Right lobe of liver (tissue), 6 donors: ENCODE measurements at regions not wholly inside any gene's neighbourhood (a gene's known extent, or its start where the extent isn't known, plus 50 kb on each side); places are given as distances from the start of the nearest gene placed in this dataset.

Experiments used
- ATAC-seq, 4 donors: fragments of 200-7000 bp; cut with Tn5 transposase; one replicate each; pipeline ENCODE4 v1.9.1; 2020; ENCODE audit warnings: mild to moderate bottlenecking in 4 of 4, moderate library complexity in 4 of 4
- DNase-seq, 3 donors: peaks; one replicate each; pipeline ENCODE4 v3.0.0-alpha.2; 2020
- H3K27ac ChIP-seq, 3 donors: fragments of 200-600 bp; one replicate each; pipeline ENCODE4 v1.8.0; 2022
- H3K27me3 ChIP-seq, 2 donors: fragments of 200-600 bp; one replicate each; pipeline ENCODE4 v1.8.0; 2022
- H3K36me3 ChIP-seq, 4 donors: fragments of 200-600 bp; sonication (generic) in 1 of 4; one replicate each; pipeline versions ENCODE4 v1.5.1 to v1.8.0; 2017 to 2022; ENCODE audit warnings: control low read depth in 1 of 4
- H3K4me1 ChIP-seq, 4 donors: fragments of 200-600 bp; sonication (generic) in 1 of 4; one replicate each; pipeline versions ENCODE4 v1.5.1 to v1.8.0; 2017 to 2022; ENCODE audit warnings: control low read depth in 1 of 4
- H3K4me3 ChIP-seq, 3 donors: fragments of 200-600 bp; one replicate each; pipeline ENCODE4 v1.8.0; 2022
- H3K9me3 ChIP-seq, 4 donors: fragments of 200-600 bp; sonication (generic) in 1 of 4; one replicate each; pipeline versions ENCODE4 v1.5.1 to v1.8.0; 2017 to 2022; ENCODE audit warnings: control low read depth in 1 of 4
- CTCF ChIP-seq, 4 donors: fragments of 200-600 bp in 3 of 4; fragments of 450-650 bp in 1 of 4; IDR thresholded peaks; one replicate each; pipeline versions ENCODE4 v1.5.1 to v1.8.0; 2016 to 2022; ENCODE audit warnings: antibody characterized with exemption in 4 of 4, mild to moderate bottlenecking in 2 of 4
- POLR2A ChIP-seq: fragments of 450-650 bp; IDR thresholded peaks from one replicate; pipeline ENCODE4 v1.6.1; 2017; ENCODE audit warnings: antibody characterized with exemption, mild to moderate bottlenecking
- WGBS: methylation state at CpG from one replicate; pipeline ENCODE4 v1.1.6; 2018; ENCODE audit warnings: low coverage, low lambda C conversion rate; ENCODE audit not compliant: insufficient coverage; ENCODE audit errors: missing lambda C conversion rate; 5-methylcytosine and 5-hydroxymethylcytosine counted together
- intact Hi-C, 2 donors: fragments of 100-400 bp; cut with DNase I; formaldehyde crosslinking; loops; one replicate each; pipeline versions ENCODE4 v1.11.2 to v1.14.1; 2022
- donor health status: DM: no; HTN: yes; CAD: no.
- donor health status: DM: no; HTN: no; CAD: no.
- donor health status: DM: no; HTN: no; CAD: no.
- donor health status: DM: no; HTN: yes; CAD: no.
- donor health status: DM: no; HTN: yes; CAD: no.

GRCh38 chr2:45218297-45218696 is 209.0 kb upstream of the SIX2 start:
- Histone ChIP-seq H3K4me1 (no peaks in the 10 kb centered on the region), H3K4me3 (no peak overlapping the region), H3K27ac (no peak overlapping the region), H3K36me3 (no peaks in the 10 kb centered on the region), H3K27me3 (no peaks in the 10 kb centered on the region), H3K9me3 (no peaks in the 10 kb centered on the region)
- no peak for TF ChIP-seq CTCF (IDR thresholded peaks at IDR 0.05)
- no peak for TF ChIP-seq POLR2A
- 90% methylated on average over 3 of the region's 3 CpGs for WGBS
- no peak for ATAC-seq
- intact Hi-C loops, result no loop called here
- DNase-seq, result no peak

- Histone ChIP-seq H3K27me3 (no peaks in the 10 kb centered on the region), H3K9me3 (no peaks in the 10 kb centered on the region), H3K4me1 (no peaks in the 10 kb centered on the region), H3K4me3 (no peak overlapping the region), H3K27ac (no peak overlapping the region), H3K36me3 (no peaks in the 10 kb centered on the region)
- intact Hi-C loops, result no loop called here
- DNase-seq (no peak), ATAC-seq (no peak)
- TF ChIP-seq CTCF (IDR thresholded peaks at IDR 0.05) (no peak), POLR2A (no peak)
These were observed 206.9 kb upstream of the SIX2 start for GRCh38 chr2:45216118-45216517.

GRCh38 chr2:45214550-45214949 is 205.3 kb upstream of the SIX2 start:
- TF ChIP-seq POLR2A (no peak), CTCF (IDR thresholded peaks at IDR 0.05) (no peak)
- Histone ChIP-seq H3K4me3 (no peak overlapping the region), H3K36me3 (no peaks in the 10 kb centered on the region), H3K27ac (no peak overlapping the region), H3K9me3 (no peaks in the 10 kb centered on the region), H3K27me3 (no peaks in the 10 kb centered on the region), H3K4me1 (no peaks in the 10 kb centered on the region)
- 89% methylated on average over 5 of the region's 5 CpGs for WGBS
- no peak for DNase-seq
- ATAC-seq, result no peak
- intact Hi-C loops, result no loop called here

GRCh38 chr2:45212953-45213635 is 203.8 kb upstream of the SIX2 start:
- Histone ChIP-seq H3K4me1 (no peaks in the 10 kb centered on the region), H3K27ac (no peak overlapping the region), H3K36me3 (no peaks in the 10 kb centered on the region), H3K9me3 (no peaks in the 10 kb centered on the region), H3K27me3 (no peaks in the 10 kb centered on the region), H3K4me3 (no peak overlapping the region)
- intact Hi-C loops, result no loop called here
- DNase-seq (no peak), ATAC-seq (no peak)
- 18% methylated on average over 1 of the region's 5 CpGs for WGBS
- TF ChIP-seq POLR2A (no peak), CTCF (IDR thresholded peaks at IDR 0.05) (no peak)

- Histone ChIP-seq H3K36me3 (no peaks in the 10 kb centered on the region), H3K27ac (no peak overlapping the region), H3K4me3 (no peak overlapping the region), H3K27me3 (no peaks in the 10 kb centered on the region), H3K9me3 (no peaks in the 10 kb centered on the region), H3K4me1 (no peaks in the 10 kb centered on the region)
- no peak for ATAC-seq
- intact Hi-C loops, result no loop called here
- TF ChIP-seq POLR2A (no peak), CTCF (IDR thresholded peaks at IDR 0.05) (no peak)
- no peak for DNase-seq
- 58% methylated on average over 3 of the region's 3 CpGs for WGBS
These were observed 202.4 kb upstream of the SIX2 start for GRCh38 chr2:45211636-45212035.
